ENCODE measurements at regions not wholly inside any gene's neighbourhood (a gene's known extent, or its start where the extent isn't known, plus 50 kb on each side); places are given as distances from the start of the nearest gene placed in this dataset.

- TF ChIP-seq POLR2A (IDR thresholded peaks at IDR 0.05), result no peak
- no peak for TF ChIP-seq CTCF (IDR thresholded peaks at IDR 0.05)
These were observed 256.5 kb upstream of the CADM1 start for GRCh38 chr11:115760461-115761320.
